SJCRH30 (cell line): ENCODE measurements at regions not wholly inside any gene's neighbourhood (a gene's known extent, or its start where the extent isn't known, plus 50 kb on each side); places are given as distances from the start of the nearest gene placed in this dataset.
A peak's percentile ranks its signal among the peaks of the same experiment; 100 is the strongest.

Experiments used
- DNase-seq, 2 experiments: peaks; one replicate each; pipeline ENCODE4 v3.0.0-alpha.2; 2015 to 2020
- H3K27ac ChIP-seq: fragments of 250-450 bp; sonication (Bioruptor Pico); 2 replicates; pipeline ENCODE4 v1.5.1; 2020; ENCODE audit warnings: mild to moderate bottlenecking, moderate library complexity
- H3K27me3 ChIP-seq: fragments of 250-450 bp; sonication (Bioruptor Pico); 2 replicates; pipeline ENCODE4 v1.5.1; 2020; ENCODE audit warnings: mild to moderate bottlenecking, moderate library complexity
- H3K36me3 ChIP-seq: fragments of 250-450 bp; sonication (Bioruptor Pico); 2 replicates; pipeline ENCODE4 v1.5.1; 2020; ENCODE audit warnings: mild to moderate bottlenecking, moderate library complexity
- H3K4me1 ChIP-seq: fragments of 250-450 bp; sonication (Bioruptor Pico); 2 replicates; pipeline ENCODE4 v1.5.1; 2020; ENCODE audit warnings: mild to moderate bottlenecking, moderate library complexity
- H3K4me3 ChIP-seq: fragments of 250-450 bp; sonication (Bioruptor Pico); 2 replicates; pipeline ENCODE4 v1.5.1; 2020; ENCODE audit warnings: mild to moderate bottlenecking, moderate library complexity
- H3K9me3 ChIP-seq: fragments of 250-450 bp; sonication (Bioruptor Pico); replicated peaks from 2 replicates; pipeline ENCODE4 v1.5.1; 2020; ENCODE audit warnings: mild to moderate bottlenecking, moderate library complexity

DNA sequence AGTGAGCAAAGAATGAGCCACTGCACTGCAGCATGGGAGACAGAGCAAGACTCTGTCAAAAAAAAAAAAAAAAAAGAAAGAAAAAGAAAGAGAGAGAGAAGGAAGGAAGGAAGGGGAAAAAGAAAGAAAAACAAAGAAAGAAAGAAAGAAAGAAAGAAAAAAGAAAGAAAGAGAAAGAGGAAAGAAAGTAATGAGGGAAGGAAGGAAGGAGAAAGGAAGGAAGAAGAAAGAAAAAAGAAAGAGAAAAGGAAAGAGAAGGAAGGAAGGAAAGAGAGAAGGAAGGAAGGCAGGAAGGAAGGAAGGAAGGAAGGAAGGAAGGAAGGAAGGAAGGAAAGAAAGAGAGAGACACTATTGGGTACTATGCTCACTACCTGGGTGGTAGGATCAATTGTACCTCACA lies 122.2 kb upstream of the ERCC4 start:
- H3K36me3 ChIP-seq = no peaks in the 10 kb centered on the region
- H3K4me1 ChIP-seq = no peaks in the 10 kb centered on the region

DNA sequence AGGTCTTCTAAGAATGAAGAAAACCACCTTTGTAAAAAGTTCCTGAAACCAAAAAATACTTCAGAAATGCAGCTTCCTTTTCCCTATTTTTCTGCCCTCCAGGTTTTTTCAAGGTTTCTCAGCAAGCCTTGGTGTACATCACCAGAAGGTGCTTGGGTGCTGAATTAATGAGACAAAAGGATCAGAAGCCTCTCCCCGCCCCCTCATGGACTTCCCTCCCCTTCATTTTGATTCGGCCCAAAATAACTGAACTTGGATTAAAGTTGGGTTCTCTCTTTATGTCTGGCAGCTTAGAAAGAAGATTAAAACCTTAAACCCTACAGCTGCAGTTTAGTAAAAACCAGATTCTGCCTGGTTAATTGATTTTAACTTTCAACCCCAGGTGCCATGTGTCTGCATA lies 121.7 kb upstream of the ERCC4 start:
- Histone ChIP-seq H3K4me3 (no peak overlapping the region), H3K27me3 (no peaks in the 10 kb centered on the region), H3K27ac (no peak overlapping the region), H3K36me3 (no peaks in the 10 kb centered on the region), H3K9me3 (no peaks in the 10 kb centered on the region), H3K4me1 (no peaks in the 10 kb centered on the region)
- no peak for DNase-seq

More for the DNA sequence above, 122.2 kb upstream of the ERCC4 start:
- DNase-seq = no peak
- no peak overlapping the region for H3K4me3 ChIP-seq
- no peaks in the 10 kb centered on the region for H3K9me3 ChIP-seq
- H3K27ac ChIP-seq = no peak overlapping the region
- H3K27me3 ChIP-seq = no peaks in the 10 kb centered on the region

DNA sequence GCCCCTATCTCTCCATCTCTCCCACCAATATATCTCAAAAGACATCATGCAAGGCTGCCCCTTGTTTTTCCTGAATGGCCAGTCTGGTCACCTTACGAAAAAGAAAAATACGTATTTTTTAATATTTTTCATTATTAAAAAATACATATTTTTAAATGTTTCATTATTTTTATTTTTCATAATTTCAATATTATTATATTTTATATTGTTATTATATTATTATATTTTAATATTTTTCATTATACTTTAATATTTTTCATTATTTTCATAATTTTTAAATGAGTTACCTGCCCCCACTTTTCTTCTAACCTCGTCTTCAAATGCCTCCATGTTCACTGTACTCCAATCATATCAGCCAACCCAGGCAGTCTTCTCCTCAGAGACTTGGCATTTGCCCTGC lies 116.0 kb upstream of the ERCC4 start:
- Histone ChIP-seq H3K27ac (no peak overlapping the region), H3K4me1 (no peaks in the 10 kb centered on the region), H3K27me3 (no peaks in the 10 kb centered on the region), H3K36me3 (no peaks in the 10 kb centered on the region), H3K9me3 (no peaks in the 10 kb centered on the region), H3K4me3 (no peak overlapping the region)
- DNase-seq = no peak

GRCh38 chr16:13805951-13806350 lies 114.0 kb upstream of the ERCC4 start:
- H3K27me3 ChIP-seq = no peaks in the 10 kb centered on the region
- no peaks in the 10 kb centered on the region for H3K36me3 ChIP-seq
- no peaks in the 10 kb centered on the region for H3K4me1 ChIP-seq
- H3K27ac ChIP-seq = no peak overlapping the region
- no peaks in the 10 kb centered on the region for H3K9me3 ChIP-seq
- no peak for DNase-seq
- H3K4me3 ChIP-seq = no peak overlapping the region

DNA sequence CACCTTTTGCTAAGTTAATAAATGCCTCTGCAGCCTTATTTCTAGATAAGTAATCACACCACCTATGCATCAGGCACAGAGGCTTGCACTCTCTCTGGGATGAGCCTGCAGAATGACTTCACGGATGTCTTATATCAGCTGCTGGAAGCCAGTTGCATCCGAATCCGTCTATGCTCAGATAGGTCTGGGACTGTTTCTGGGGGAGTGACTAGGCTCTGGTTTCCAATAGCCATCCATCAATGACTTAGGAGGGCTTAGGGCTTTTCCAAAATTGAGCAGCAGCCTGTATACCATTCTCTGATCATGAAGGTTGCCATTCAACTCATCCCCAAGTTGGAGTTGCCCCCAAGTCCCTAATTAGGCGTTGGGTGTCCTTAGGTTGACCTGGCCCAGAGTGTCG lies 113.3 kb upstream of the ERCC4 start:
- no peak overlapping the region for H3K4me3 ChIP-seq
- no peaks in the 10 kb centered on the region for H3K9me3 ChIP-seq
- H3K36me3 ChIP-seq = no peaks in the 10 kb centered on the region
- DNase-seq = no peak
- H3K4me1 ChIP-seq = no peaks in the 10 kb centered on the region
- no peaks in the 10 kb centered on the region for H3K27me3 ChIP-seq
- H3K27ac ChIP-seq = no peak overlapping the region

DNA sequence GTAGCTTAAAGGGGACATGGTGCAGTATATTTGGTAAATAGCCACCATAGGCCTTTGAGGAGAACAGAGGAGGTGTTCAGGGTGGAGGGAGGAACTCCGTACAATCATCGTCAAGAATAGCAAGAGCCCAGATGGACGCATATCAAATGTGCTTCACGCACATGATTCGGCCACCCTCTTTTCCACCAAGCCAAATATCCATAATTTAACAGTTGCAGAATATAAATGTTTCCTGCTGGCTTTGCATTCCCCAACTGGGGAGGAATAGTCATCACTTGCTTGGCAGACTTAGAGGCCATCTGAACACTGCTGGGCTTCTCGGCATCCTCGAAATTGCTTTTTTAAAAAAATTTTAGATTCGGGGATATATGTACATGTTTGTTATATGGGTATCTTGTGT lies 111.9 kb upstream of the ERCC4 start:
- Histone ChIP-seq H3K27me3 (no peaks in the 10 kb centered on the region), H3K36me3 (no peaks in the 10 kb centered on the region), H3K4me3 (no peak overlapping the region), H3K4me1 (no peaks in the 10 kb centered on the region), H3K27ac (no peak overlapping the region), H3K9me3 (no peaks in the 10 kb centered on the region)
- DNase-seq = no peak

GRCh38 chr16:13809765-13810164 lies 110.2 kb upstream of the ERCC4 start:
- no peaks in the 10 kb centered on the region for H3K4me1 ChIP-seq
- no peak overlapping the region for H3K4me3 ChIP-seq
- no peaks in the 10 kb centered on the region for H3K36me3 ChIP-seq
- no peaks in the 10 kb centered on the region for H3K9me3 ChIP-seq
- H3K27ac ChIP-seq = no peak overlapping the region
- DNase-seq = no peak
- H3K27me3 ChIP-seq = no peaks in the 10 kb centered on the region

GRCh38 chr16:13811834-13812233 lies 108.1 kb upstream of the ERCC4 start:
- Histone ChIP-seq H3K4me3 (no peak overlapping the region), H3K9me3 (no peaks in the 10 kb centered on the region), H3K4me1 (no peaks in the 10 kb centered on the region), H3K27me3 (no peaks in the 10 kb centered on the region), H3K36me3 (no peaks in the 10 kb centered on the region), H3K27ac (no peak overlapping the region)
- DNase-seq = no peak

- Histone ChIP-seq H3K27ac (no peak overlapping the region), H3K36me3 (no peaks in the 10 kb centered on the region), H3K4me1 (no peaks in the 10 kb centered on the region), H3K4me3 (no peak overlapping the region), H3K27me3 (no peaks in the 10 kb centered on the region), H3K9me3 (no peaks in the 10 kb centered on the region)
- DNase-seq = no peak
These were observed 103.3 kb upstream of the ERCC4 start for GRCh38 chr16:13816701-13817100.

DNA sequence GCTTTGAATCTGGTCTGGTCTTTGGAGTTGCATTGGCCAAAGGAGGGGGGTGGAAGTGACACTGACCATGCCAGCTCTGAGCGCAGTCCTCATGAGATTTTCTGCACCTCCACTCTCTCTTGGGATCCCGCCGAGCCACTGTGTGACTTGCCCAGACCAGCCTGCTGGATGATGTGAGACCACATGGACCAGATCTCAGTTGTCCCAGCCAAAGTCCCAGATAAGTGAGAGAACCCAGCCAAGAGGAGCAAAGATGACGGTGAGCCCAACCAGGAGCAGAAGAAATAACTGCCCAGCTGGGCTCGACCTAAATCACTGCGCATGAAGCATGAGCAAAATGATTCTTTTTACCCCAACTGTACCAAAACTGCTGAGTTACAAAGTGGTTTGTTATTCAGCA lies 96.5 kb upstream of the ERCC4 start:
- H3K9me3 ChIP-seq = no peaks in the 10 kb centered on the region
- no peak for DNase-seq
- no peaks in the 10 kb centered on the region for H3K36me3 ChIP-seq
- H3K4me3 ChIP-seq = no peak overlapping the region
- H3K4me1 ChIP-seq = no peaks in the 10 kb centered on the region
- H3K27ac ChIP-seq = no peak overlapping the region
- H3K27me3 ChIP-seq = no peaks in the 10 kb centered on the region

GRCh38 chr16:13829697-13830299 lies 90.2 kb upstream of the ERCC4 start:
- Histone ChIP-seq H3K36me3 (no peaks in the 10 kb centered on the region), H3K4me3 (no peak overlapping the region), H3K9me3 (no peaks in the 10 kb centered on the region), H3K27ac (no peak overlapping the region), H3K27me3 (no peaks in the 10 kb centered on the region), H3K4me1 (no peaks in the 10 kb centered on the region)
- peak; percentile 37 to 66 for DNase-seq

- Histone ChIP-seq H3K4me1 (no peaks in the 10 kb centered on the region), H3K36me3 (no peaks in the 10 kb centered on the region), H3K9me3 (no peaks in the 10 kb centered on the region), H3K4me3 (no peak overlapping the region), H3K27ac (no peak overlapping the region), H3K27me3 (no peaks in the 10 kb centered on the region)
- DNase-seq = no peak
These were observed 86.4 kb upstream of the ERCC4 start for GRCh38 chr16:13833515-13833914.

DNA sequence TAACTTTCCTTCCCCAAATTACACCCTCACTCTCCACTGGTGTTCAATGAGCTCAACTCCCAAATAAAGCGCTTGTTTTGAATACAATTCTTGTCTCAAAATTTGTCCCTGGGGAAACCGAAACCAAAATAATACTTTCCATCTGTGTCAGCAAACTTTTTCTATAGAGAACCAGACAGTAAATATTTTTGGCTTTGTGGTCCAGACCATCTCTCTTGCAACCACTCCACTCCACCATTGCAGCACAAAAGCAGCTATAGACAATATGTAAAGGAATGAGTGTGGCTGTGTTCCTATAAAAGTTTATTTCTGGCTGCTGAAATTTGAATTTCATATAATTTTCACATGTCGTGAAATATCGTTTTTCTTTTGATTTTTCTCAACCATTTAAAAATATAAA lies 84.6 kb upstream of the ERCC4 start:
- H3K27me3 ChIP-seq = no peaks in the 10 kb centered on the region
- no peaks in the 10 kb centered on the region for H3K9me3 ChIP-seq
- DNase-seq = no peak
- H3K36me3 ChIP-seq = no peaks in the 10 kb centered on the region
- no peak overlapping the region for H3K27ac ChIP-seq
- H3K4me3 ChIP-seq = no peak overlapping the region
- no peaks in the 10 kb centered on the region for H3K4me1 ChIP-seq

DNA sequence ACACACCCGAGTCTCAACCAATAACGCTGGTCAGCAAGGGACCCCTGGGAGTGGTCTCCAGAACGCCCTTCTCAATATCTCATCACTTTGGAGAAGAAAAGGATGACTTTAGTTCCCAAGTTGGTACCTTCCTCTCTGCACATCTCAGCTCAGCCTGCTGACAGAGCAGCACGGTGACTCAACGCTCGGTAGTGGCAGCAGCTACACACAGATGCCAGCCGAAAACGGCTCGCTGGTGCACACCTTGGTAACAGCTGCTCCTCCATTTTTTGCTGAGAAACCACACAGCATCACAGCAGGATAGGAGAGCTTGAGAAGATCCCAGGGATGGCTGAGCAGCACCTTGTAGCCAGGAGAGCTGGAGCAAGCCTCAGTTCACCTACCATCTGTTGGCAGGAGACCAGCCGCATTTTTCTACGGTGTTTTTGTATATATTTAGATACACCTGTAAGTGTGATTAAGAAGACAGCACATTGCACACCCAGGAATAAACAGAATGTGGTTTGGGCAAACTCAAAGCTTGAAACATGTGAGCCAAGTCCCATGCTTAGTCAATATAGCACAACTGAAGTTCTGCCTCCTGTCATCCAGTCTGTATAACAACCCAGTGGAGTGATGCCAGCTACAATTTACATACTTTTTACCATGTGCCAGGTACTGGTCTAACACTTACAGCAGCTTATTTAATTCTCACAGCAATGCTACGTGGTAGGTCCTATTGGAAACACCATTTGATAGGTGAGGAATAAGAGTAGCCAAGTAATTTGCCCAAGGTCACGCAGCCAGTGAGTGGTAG lies 83.8 kb upstream of the ERCC4 start:
- Histone ChIP-seq H3K36me3 (no peaks in the 10 kb centered on the region), H3K9me3 (no peaks in the 10 kb centered on the region), H3K4me3 (no peak overlapping the region), H3K27ac (no peak overlapping the region), H3K27me3 (no peaks in the 10 kb centered on the region), H3K4me1 (no peaks in the 10 kb centered on the region)
- DNase-seq = no peak

DNA sequence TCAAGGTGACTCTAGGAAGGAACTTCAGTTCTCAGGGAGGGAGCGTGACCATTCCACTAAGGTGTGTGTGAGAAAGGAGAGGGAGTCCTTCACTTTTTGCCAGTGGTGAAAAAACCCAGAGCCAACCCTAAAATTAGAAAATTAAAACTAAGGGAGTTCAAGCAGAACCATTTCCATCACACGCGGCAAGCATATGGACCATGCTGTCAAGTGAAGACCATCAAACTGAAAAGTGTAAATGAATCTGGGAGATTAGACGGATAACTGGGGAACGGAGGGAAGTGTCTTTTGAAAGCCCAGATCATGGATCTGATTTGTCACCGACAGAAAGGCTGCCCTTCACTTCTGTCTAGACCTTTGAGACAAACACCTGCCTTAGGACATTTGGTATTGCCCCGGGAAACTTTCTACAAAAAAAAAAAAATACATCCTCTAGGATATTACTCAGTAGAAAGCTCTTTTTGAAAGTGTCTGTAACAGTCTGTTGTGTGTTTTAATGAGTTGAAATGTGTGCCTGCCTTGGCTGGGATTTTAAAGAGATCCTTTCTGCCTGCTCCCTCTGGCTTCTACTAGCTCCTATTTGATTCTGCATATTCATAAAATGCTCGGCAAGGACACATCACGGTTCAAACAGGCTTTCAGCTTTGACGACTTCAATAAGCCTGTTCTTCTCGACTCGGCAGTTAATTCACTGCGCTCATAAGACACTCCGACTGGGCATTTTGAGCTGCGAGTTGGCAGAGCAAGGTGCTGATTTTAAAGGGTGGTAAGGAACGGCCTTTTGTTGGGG lies 81.4 kb upstream of the ERCC4 start:
- no peaks in the 10 kb centered on the region for H3K27me3 ChIP-seq
- DNase-seq = no peak
- H3K9me3 ChIP-seq = no peaks in the 10 kb centered on the region
- H3K27ac ChIP-seq = no peak overlapping the region
- H3K4me1 ChIP-seq = no peaks in the 10 kb centered on the region
- H3K4me3 ChIP-seq = no peak overlapping the region
- no peaks in the 10 kb centered on the region for H3K36me3 ChIP-seq
